ENCODE measurements at regions not wholly inside any gene's neighbourhood (a gene's known extent, or its start where the extent isn't known, plus 50 kb on each side); places are given as distances from the start of the nearest gene placed in this dataset.
"Not testable (repeated sequence)": the region's sequence is repeated elsewhere in the genome, so short reads cannot be mapped to it uniquely, and the experiment has no call there.

- no peak overlapping the region for H3K27ac Mint-ChIP-seq (ENCODE audit: unreplicated experiment)
- no peaks in the 10 kb centered on the region for H3K4me1 Mint-ChIP-seq (ENCODE audit: low read depth, unreplicated experiment)
- H3K4me3 Mint-ChIP-seq (ENCODE audit: low read depth, unreplicated experiment): no peak overlapping the region
- no TSS peak for BruUV-seq (replicated peaks)
- CTCF ChIA-PET: no interaction called here
- no peak for DNase-seq
- H3K27me3 Mint-ChIP-seq (ENCODE audit: unreplicated experiment): peaks cover 68% of the 10 kb centered on the region
- intact Hi-C loops (cut with micrococcal nuclease; ENCODE audit: unreplicated experiment): no loop called here
- H3K9me3 Mint-ChIP-seq (ENCODE audit: low read depth, unreplicated experiment): no peaks in the 10 kb centered on the region
- no peak for TF ChIP-seq CTCF (IDR thresholded peaks at IDR 0.05; ENCODE audit: unreplicated experiment)
- H3K36me3 Mint-ChIP-seq (ENCODE audit: insufficient read depth, unreplicated experiment): no peaks in the 10 kb centered on the region
Observed at GRCh38 chr2:176892676-176893226, 319.8 kb upstream of the HNRNPA3 start.

GRCh38 chr2:176895158-176895557 lies 317.4 kb upstream of the HNRNPA3 start:
- CTCF ChIA-PET: no interaction called here
- intact Hi-C loops (cut with micrococcal nuclease; ENCODE audit: unreplicated experiment): no loop called here

GRCh38 chr2:176902454-176902853 lies 310.1 kb upstream of the HNRNPA3 start:
- H3K4me1 Mint-ChIP-seq (ENCODE audit: low read depth, unreplicated experiment): no peaks in the 10 kb centered on the region
- H3K27ac Mint-ChIP-seq (ENCODE audit: unreplicated experiment): no peak overlapping the region

More at GRCh38 chr2:176895158-176895557, 317.4 kb upstream of the HNRNPA3 start:
- TF ChIP-seq CTCF (IDR thresholded peaks at IDR 0.05; ENCODE audit: unreplicated experiment): no peak
- Mint-ChIP-seq H3K9me3 (ENCODE audit: low read depth, unreplicated experiment) (no peaks in the 10 kb centered on the region), H3K36me3 (ENCODE audit: insufficient read depth, unreplicated experiment) (no peaks in the 10 kb centered on the region), H3K4me1 (ENCODE audit: low read depth, unreplicated experiment) (no peaks in the 10 kb centered on the region), H3K27me3 (ENCODE audit: unreplicated experiment) (peaks cover 55% of the 10 kb centered on the region), H3K27ac (ENCODE audit: unreplicated experiment) (no peak overlapping the region), H3K4me3 (ENCODE audit: low read depth, unreplicated experiment) (no peak overlapping the region)
- no TSS peak for BruUV-seq (replicated peaks)
- no peak for DNase-seq

GRCh38 chr2:176904053-176904452 lies 308.5 kb upstream of the HNRNPA3 start:
- H3K4me1 Mint-ChIP-seq (ENCODE audit: low read depth, unreplicated experiment); intact Hi-C loops (cut with micrococcal nuclease; ENCODE audit: unreplicated experiment); H3K9me3 Mint-ChIP-seq (ENCODE audit: low read depth, unreplicated experiment); DNase-seq; H3K36me3 Mint-ChIP-seq (ENCODE audit: insufficient read depth, unreplicated experiment); CTCF ChIA-PET; H3K4me3 Mint-ChIP-seq (ENCODE audit: low read depth, unreplicated experiment); BruUV-seq (replicated peaks); H3K27ac Mint-ChIP-seq (ENCODE audit: unreplicated experiment): not testable (repeated sequence)
- peaks cover 86% of the 10 kb centered on the region for H3K27me3 Mint-ChIP-seq (ENCODE audit: unreplicated experiment)

More at GRCh38 chr2:176902454-176902853, 310.1 kb upstream of the HNRNPA3 start:
- H3K36me3 Mint-ChIP-seq (ENCODE audit: insufficient read depth, unreplicated experiment): no peaks in the 10 kb centered on the region
- BruUV-seq (replicated peaks): no TSS peak
- TF ChIP-seq CTCF (IDR thresholded peaks at IDR 0.05; ENCODE audit: unreplicated experiment): no peak
- intact Hi-C loops (cut with micrococcal nuclease; ENCODE audit: unreplicated experiment): no loop called here
- no peak overlapping the region for H3K4me3 Mint-ChIP-seq (ENCODE audit: low read depth, unreplicated experiment)
- CTCF ChIA-PET: no interaction called here
- H3K9me3 Mint-ChIP-seq (ENCODE audit: low read depth, unreplicated experiment): no peaks in the 10 kb centered on the region
- no peak for DNase-seq
- peaks cover 77% of the 10 kb centered on the region for H3K27me3 Mint-ChIP-seq (ENCODE audit: unreplicated experiment)

GRCh38 chr2:176907341-176907740 lies 305.3 kb upstream of the HNRNPA3 start:
- H3K9me3 Mint-ChIP-seq (ENCODE audit: low read depth, unreplicated experiment): no peaks in the 10 kb centered on the region
- intact Hi-C loops (cut with micrococcal nuclease; ENCODE audit: unreplicated experiment): no loop called here
- CTCF ChIA-PET: interaction anchor here (0.6 kb wide), 1 partner anchor 26 kb away, joined by 9 read pairs; no protein-coding TSS in a partner anchor
- no peaks in the 10 kb centered on the region for H3K36me3 Mint-ChIP-seq (ENCODE audit: insufficient read depth, unreplicated experiment)
- no peak for DNase-seq
- no peak overlapping the region for H3K4me3 Mint-ChIP-seq (ENCODE audit: low read depth, unreplicated experiment)
- BruUV-seq (replicated peaks): no TSS peak
- TF ChIP-seq CTCF (IDR thresholded peaks at IDR 0.05; ENCODE audit: unreplicated experiment): no peak
- no peaks in the 10 kb centered on the region for H3K4me1 Mint-ChIP-seq (ENCODE audit: low read depth, unreplicated experiment)
- no peak overlapping the region for H3K27ac Mint-ChIP-seq (ENCODE audit: unreplicated experiment)
- peaks cover 83% of the 10 kb centered on the region for H3K27me3 Mint-ChIP-seq (ENCODE audit: unreplicated experiment)

All from Calu3 (cell line).